ENCODE measurements at regions not wholly inside any gene's neighbourhood (a gene's known extent, or its start where the extent isn't known, plus 50 kb on each side); places are given as distances from the start of the nearest gene placed in this dataset.

GRCh38 chr6:151705993-151706733 lies 101.3 kb upstream of the ESR1 start:
- Histone ChIP-seq H3K27ac (ENCODE audit: low read depth in 1 of 2, low read length in 2 of 2) (no peak overlapping the region), H3K9me3 (ENCODE audit: control insufficient read depth, low read length) (no peaks in the 10 kb centered on the region), H3K36me3 (ENCODE audit: control insufficient read depth in 1 of 2, insufficient read depth in 2 of 2, low read length in 1 of 2) (no peaks in the 10 kb centered on the region), H3K4me1 (ENCODE audit: control insufficient read depth in 1 of 2, insufficient read depth in 2 of 2, low read length in 2 of 2) (no peaks in the 10 kb centered on the region), H3K27me3 (ENCODE audit: control insufficient read depth in 1 of 2, insufficient read depth in 2 of 2, low read length in 1 of 2) (no peaks in the 10 kb centered on the region), H3K4me3 (ENCODE audit: low read length in 2 of 2) (no peak overlapping the region)
- intact Hi-C loops (cut with DNase I): no loop called here
- no peak for DNase-seq
- no peak for ATAC-seq (ENCODE audit: low FRiP score)
- WGBS, 2 donors: 76 to 77% methylated on average over 6 of the region's 6 CpGs

DNA sequence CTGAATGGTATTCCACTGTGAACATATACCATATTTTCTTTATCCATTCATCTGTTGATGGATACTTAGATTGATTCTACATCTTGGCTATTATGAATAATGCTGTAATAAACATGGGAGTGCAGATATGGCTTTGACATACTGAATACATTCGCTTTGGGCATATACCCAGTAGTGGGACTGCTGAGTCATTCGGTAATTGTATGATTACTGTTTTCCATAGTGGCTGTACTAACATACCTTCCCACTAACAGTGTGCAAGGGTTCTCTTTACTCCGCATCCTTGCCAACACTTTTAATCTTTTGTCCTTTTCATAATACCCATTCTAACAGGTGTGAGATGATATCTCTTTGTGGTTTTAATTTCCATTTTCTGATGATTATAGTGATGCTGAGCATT lies 98.2 kb upstream of the ESR1 start:
- ATAC-seq (ENCODE audit: low FRiP score): no peak
- Histone ChIP-seq H3K4me3 (ENCODE audit: low read length in 2 of 2) (no peak overlapping the region), H3K4me1 (ENCODE audit: control insufficient read depth in 1 of 2, insufficient read depth in 2 of 2, low read length in 2 of 2) (no peaks in the 10 kb centered on the region), H3K27me3 (ENCODE audit: control insufficient read depth in 1 of 2, insufficient read depth in 2 of 2, low read length in 1 of 2) (no peaks in the 10 kb centered on the region), H3K27ac (ENCODE audit: low read depth in 1 of 2, low read length in 2 of 2) (no peak overlapping the region), H3K36me3 (ENCODE audit: control insufficient read depth in 1 of 2, insufficient read depth in 2 of 2, low read length in 1 of 2) (no peaks in the 10 kb centered on the region), H3K9me3 (ENCODE audit: control insufficient read depth, low read length) (no peaks in the 10 kb centered on the region)
- DNase-seq: no peak
- WGBS, 2 donors: 90 to 94% methylated on average over 3 of the region's 3 CpGs
- intact Hi-C loops (cut with DNase I): no loop called here

- Histone ChIP-seq H3K27me3 (ENCODE audit: control insufficient read depth in 1 of 2, insufficient read depth in 2 of 2, low read length in 1 of 2) (no peaks in the 10 kb centered on the region), H3K9me3 (ENCODE audit: control insufficient read depth, low read length) (no peaks in the 10 kb centered on the region), H3K36me3 (ENCODE audit: control insufficient read depth in 1 of 2, insufficient read depth in 2 of 2, low read length in 1 of 2) (no peaks in the 10 kb centered on the region), H3K4me3 (ENCODE audit: low read length in 2 of 2) (no peak overlapping the region), H3K27ac (ENCODE audit: low read depth in 1 of 2, low read length in 2 of 2) (no peak overlapping the region), H3K4me1 (ENCODE audit: control insufficient read depth in 1 of 2, insufficient read depth in 2 of 2, low read length in 2 of 2) (no peaks in the 10 kb centered on the region)
- no peak for ATAC-seq (ENCODE audit: low FRiP score)
- 39 to 43% methylated on average over 5 of the region's 5 CpGs for WGBS, 2 donors
- DNase-seq: no peak
- intact Hi-C loops (cut with DNase I): no loop called here
Observed at GRCh38 chr6:151716526-151716932, 91.0 kb upstream of the ESR1 start.

DNA sequence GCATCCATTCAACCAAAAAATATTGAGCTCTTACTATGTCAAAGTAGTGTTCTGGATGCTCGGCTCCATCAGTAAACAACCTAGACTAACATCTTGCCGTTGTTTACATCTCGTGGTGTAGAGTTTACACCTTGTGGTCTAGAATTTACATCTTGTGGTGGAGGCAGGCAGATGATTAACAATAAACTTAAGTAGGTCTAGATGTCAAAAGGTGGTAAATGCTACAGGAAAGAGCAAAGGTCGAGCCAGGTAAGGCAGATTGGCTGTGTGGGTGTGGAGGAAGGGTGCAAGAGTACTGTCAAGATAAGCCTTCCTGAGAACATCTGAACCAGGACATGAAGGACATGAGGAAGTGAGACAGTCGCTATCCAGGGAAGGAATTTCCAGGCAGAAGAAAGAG lies 88.4 kb upstream of the ESR1 start:
- WGBS, 2 donors: 78 to 82% methylated on average over 5 of the region's 5 CpGs
- DNase-seq: no peak
- Histone ChIP-seq H3K27ac (ENCODE audit: low read depth in 1 of 2, low read length in 2 of 2) (no peak overlapping the region), H3K36me3 (ENCODE audit: control insufficient read depth in 1 of 2, insufficient read depth in 2 of 2, low read length in 1 of 2) (no peaks in the 10 kb centered on the region), H3K4me1 (ENCODE audit: control insufficient read depth in 1 of 2, insufficient read depth in 2 of 2, low read length in 2 of 2) (no peaks in the 10 kb centered on the region), H3K9me3 (ENCODE audit: control insufficient read depth, low read length) (no peaks in the 10 kb centered on the region), H3K27me3 (ENCODE audit: control insufficient read depth in 1 of 2, insufficient read depth in 2 of 2, low read length in 1 of 2) (no peaks in the 10 kb centered on the region), H3K4me3 (ENCODE audit: low read length in 2 of 2) (no peak overlapping the region)
- intact Hi-C loops (cut with DNase I): no loop called here
- no peak for ATAC-seq (ENCODE audit: low FRiP score)

- DNase-seq (no peak), ATAC-seq (ENCODE audit: low FRiP score) (no peak)
- no peaks in the 10 kb centered on the region for H3K9me3 ChIP-seq (ENCODE audit: control insufficient read depth, low read length)
- WGBS, 2 donors: 34 to 57% methylated on average over 3 of the region's 3 CpGs
- no peaks in the 10 kb centered on the region for H3K36me3 ChIP-seq (ENCODE audit: control insufficient read depth in 1 of 2, insufficient read depth in 2 of 2, low read length in 1 of 2)
- intact Hi-C loops (cut with DNase I): no loop called here
- H3K4me1 ChIP-seq (ENCODE audit: control insufficient read depth in 1 of 2, insufficient read depth in 2 of 2, low read length in 2 of 2): no peaks in the 10 kb centered on the region
- no peak overlapping the region for H3K4me3 ChIP-seq (ENCODE audit: low read length in 2 of 2)
- no peaks in the 10 kb centered on the region for H3K27me3 ChIP-seq (ENCODE audit: control insufficient read depth in 1 of 2, insufficient read depth in 2 of 2, low read length in 1 of 2)
- no peak overlapping the region for H3K27ac ChIP-seq (ENCODE audit: low read depth in 1 of 2, low read length in 2 of 2)
Observed at GRCh38 chr6:151721146-151721545, 86.3 kb upstream of the ESR1 start.

GRCh38 chr6:151721671-151722070 lies 85.8 kb upstream of the ESR1 start:
- Histone ChIP-seq H3K9me3 (ENCODE audit: control insufficient read depth, low read length) (no peaks in the 10 kb centered on the region), H3K4me3 (ENCODE audit: low read length in 2 of 2) (no peak overlapping the region), H3K36me3 (ENCODE audit: control insufficient read depth in 1 of 2, insufficient read depth in 2 of 2, low read length in 1 of 2) (no peaks in the 10 kb centered on the region), H3K4me1 (ENCODE audit: control insufficient read depth in 1 of 2, insufficient read depth in 2 of 2, low read length in 2 of 2) (no peaks in the 10 kb centered on the region), H3K27me3 (ENCODE audit: control insufficient read depth in 1 of 2, insufficient read depth in 2 of 2, low read length in 1 of 2) (no peaks in the 10 kb centered on the region), H3K27ac (ENCODE audit: low read depth in 1 of 2, low read length in 2 of 2) (no peak overlapping the region)
- intact Hi-C loops (cut with DNase I): no loop called here
- ATAC-seq (ENCODE audit: low FRiP score) (no peak), DNase-seq (no peak)
- WGBS, 2 donors: 8 to 23% methylated on average over 1 of the region's 1 CpG

GRCh38 chr6:151722342-151722741 lies 85.1 kb upstream of the ESR1 start:
- DNase-seq (no peak), ATAC-seq (ENCODE audit: low FRiP score) (no peak)
- Histone ChIP-seq H3K4me1 (ENCODE audit: control insufficient read depth in 1 of 2, insufficient read depth in 2 of 2, low read length in 2 of 2) (no peaks in the 10 kb centered on the region), H3K27me3 (ENCODE audit: control insufficient read depth in 1 of 2, insufficient read depth in 2 of 2, low read length in 1 of 2) (no peaks in the 10 kb centered on the region), H3K4me3 (ENCODE audit: low read length in 2 of 2) (no peak overlapping the region), H3K27ac (ENCODE audit: low read depth in 1 of 2, low read length in 2 of 2) (no peak overlapping the region), H3K9me3 (ENCODE audit: control insufficient read depth, low read length) (no peaks in the 10 kb centered on the region), H3K36me3 (ENCODE audit: control insufficient read depth in 1 of 2, insufficient read depth in 2 of 2, low read length in 1 of 2) (no peaks in the 10 kb centered on the region)
- WGBS, 2 donors: 73 to 76% methylated on average over 4 of the region's 4 CpGs
- intact Hi-C loops (cut with DNase I): no loop called here

GRCh38 chr6:151723152-151723551 lies 84.3 kb upstream of the ESR1 start:
- no peaks in the 10 kb centered on the region for H3K27me3 ChIP-seq (ENCODE audit: control insufficient read depth in 1 of 2, insufficient read depth in 2 of 2, low read length in 1 of 2)
- H3K27ac ChIP-seq (ENCODE audit: low read depth in 1 of 2, low read length in 2 of 2): no peak overlapping the region
- no peaks in the 10 kb centered on the region for H3K4me1 ChIP-seq (ENCODE audit: control insufficient read depth in 1 of 2, insufficient read depth in 2 of 2, low read length in 2 of 2)
- 6 to 37% methylated on average over 1 of the region's 1 CpG for WGBS, 2 donors
- H3K4me3 ChIP-seq (ENCODE audit: low read length in 2 of 2): no peak overlapping the region
- DNase-seq: no peak
- H3K36me3 ChIP-seq (ENCODE audit: control insufficient read depth in 1 of 2, insufficient read depth in 2 of 2, low read length in 1 of 2): no peaks in the 10 kb centered on the region
- H3K9me3 ChIP-seq (ENCODE audit: control insufficient read depth, low read length): no peaks in the 10 kb centered on the region
- intact Hi-C loops (cut with DNase I): no loop called here
- no peak for ATAC-seq (ENCODE audit: low FRiP score)

DNA sequence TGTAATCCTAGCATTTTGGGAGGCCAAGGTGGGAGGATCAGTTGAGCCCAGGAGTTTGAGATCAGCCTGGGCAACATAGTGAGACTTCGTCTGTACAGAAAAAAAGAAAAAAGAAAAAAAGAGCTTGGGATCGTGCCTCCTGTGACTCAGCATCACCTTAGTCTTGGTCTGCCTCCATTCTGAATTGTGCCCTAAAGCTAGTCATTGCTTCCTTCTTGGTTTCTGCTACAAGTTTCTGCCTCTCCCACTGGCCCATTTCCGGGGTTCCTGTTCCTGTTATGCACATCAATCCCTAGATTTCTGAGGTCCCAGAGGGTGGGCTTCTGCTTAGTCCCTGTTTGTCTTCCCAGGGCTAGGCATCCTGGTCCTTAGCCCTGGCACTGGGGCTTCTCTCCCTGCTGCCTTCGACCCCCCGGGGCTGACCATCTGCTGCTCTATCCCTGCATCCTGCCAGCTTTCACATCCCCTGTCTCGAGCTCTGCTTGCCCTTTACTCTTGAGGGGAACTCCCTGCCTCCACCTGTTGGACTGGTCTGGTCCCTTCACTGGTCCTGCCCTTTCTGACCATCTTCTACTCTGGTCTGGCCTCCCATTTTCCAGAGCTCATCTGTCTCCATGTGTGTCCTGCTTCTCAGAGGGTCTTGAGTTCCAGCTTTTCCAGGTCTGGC lies 77.5 kb upstream of the ESR1 start:
- Histone ChIP-seq H3K36me3 (ENCODE audit: control insufficient read depth in 1 of 2, insufficient read depth in 2 of 2, low read length in 1 of 2) (no peaks in the 10 kb centered on the region), H3K4me1 (ENCODE audit: control insufficient read depth in 1 of 2, insufficient read depth in 2 of 2, low read length in 2 of 2) (no peaks in the 10 kb centered on the region), H3K27ac (ENCODE audit: low read depth in 1 of 2, low read length in 2 of 2) (no peak overlapping the region), H3K9me3 (ENCODE audit: control insufficient read depth, low read length) (peaks cover 2% of the 10 kb centered on the region), H3K27me3 (ENCODE audit: control insufficient read depth in 1 of 2, insufficient read depth in 2 of 2, low read length in 1 of 2) (no peaks in the 10 kb centered on the region), H3K4me3 (ENCODE audit: low read length in 2 of 2) (no peak overlapping the region)
- DNase-seq (no peak), ATAC-seq (ENCODE audit: low FRiP score) (no peak)
- WGBS, 2 donors: 65 to 75% methylated on average over 6 of the region's 6 CpGs
- intact Hi-C loops (cut with DNase I): no loop called here
